ENCODE measurements at regions not wholly inside any gene's neighbourhood (a gene's known extent, or its start where the extent isn't known, plus 50 kb on each side); places are given as distances from the start of the nearest gene placed in this dataset.

DNA sequence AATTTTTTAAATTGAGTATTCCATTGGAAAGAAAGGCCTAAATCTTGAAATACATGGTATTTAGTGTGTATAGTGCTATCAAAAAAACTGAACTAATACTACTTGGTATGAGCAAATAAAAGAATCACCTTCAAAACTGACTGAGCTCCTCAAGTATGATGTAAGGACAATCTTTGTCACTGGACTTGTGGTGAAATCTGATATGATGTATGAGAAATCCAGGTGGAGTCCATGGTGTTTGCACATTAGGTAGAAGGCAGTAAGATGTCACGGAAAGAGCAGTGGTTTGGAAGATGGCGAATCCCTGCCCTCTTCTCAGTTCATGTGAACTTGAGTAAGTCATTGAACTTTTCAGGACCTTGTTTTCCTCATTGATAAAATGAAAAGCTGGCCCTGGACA, 62.1 kb upstream of the COL1A2 start:
- TF ChIP-seq, protein P1, sequence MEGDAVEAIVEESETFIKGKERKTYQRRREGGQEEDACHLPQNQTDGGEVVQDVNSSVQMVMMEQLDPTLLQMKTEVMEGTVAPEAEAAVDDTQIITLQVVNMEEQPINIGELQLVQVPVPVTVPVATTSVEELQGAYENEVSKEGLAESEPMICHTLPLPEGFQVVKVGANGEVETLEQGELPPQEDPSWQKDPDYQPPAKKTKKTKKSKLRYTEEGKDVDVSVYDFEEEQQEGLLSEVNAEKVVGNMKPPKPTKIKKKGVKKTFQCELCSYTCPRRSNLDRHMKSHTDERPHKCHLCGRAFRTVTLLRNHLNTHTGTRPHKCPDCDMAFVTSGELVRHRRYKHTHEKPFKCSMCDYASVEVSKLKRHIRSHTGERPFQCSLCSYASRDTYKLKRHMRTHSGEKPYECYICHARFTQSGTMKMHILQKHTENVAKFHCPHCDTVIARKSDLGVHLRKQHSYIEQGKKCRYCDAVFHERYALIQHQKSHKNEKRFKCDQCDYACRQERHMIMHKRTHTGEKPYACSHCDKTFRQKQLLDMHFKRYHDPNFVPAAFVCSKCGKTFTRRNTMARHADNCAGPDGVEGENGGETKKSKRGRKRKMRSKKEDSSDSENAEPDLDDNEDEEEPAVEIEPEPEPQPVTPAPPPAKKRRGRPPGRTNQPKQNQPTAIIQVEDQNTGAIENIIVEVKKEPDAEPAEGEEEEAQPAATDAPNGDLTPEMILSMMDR (IDR thresholded peaks at IDR 0.05; ENCODE audit: unreplicated experiment), result no peak
- Mint-ChIP-seq H3K27me3 (ENCODE audit: unreplicated experiment) (peaks cover 2% of the 10 kb centered on the region), H3K4me3 (ENCODE audit: unreplicated experiment) (no peak overlapping the region), H3K36me3 (ENCODE audit: low read depth, unreplicated experiment) (no peaks in the 10 kb centered on the region), H3K4me1 (ENCODE audit: unreplicated experiment) (no peaks in the 10 kb centered on the region), H3K9me3 (ENCODE audit: unreplicated experiment) (no peaks in the 10 kb centered on the region), H3K27ac (ENCODE audit: unreplicated experiment) (no peak overlapping the region)
- DNase-seq (ENCODE audit: low spot score), result no peak

DNA sequence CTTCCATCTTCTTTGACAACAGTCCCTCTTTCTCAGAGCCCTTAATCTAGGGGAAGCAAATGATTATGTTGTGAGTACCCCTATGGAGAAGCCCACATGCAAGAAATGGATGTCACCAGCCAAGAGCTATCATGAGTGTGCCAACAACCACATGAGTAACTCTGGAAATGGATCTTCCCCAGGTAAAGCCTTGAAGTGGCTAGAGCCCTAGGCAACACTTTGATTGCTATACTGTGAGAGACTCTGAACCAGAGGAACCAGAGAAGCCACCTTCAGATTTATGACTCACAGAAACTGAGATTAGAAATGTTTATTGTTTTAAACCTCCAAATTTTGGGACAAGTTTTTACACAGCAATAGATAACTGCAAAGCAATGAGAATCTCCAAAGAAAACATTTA, 60.9 kb upstream of the COL1A2 start:
- Mint-ChIP-seq H3K27me3 (ENCODE audit: unreplicated experiment) (peaks cover 2% of the 10 kb centered on the region), H3K36me3 (ENCODE audit: low read depth, unreplicated experiment) (no peaks in the 10 kb centered on the region), H3K4me3 (ENCODE audit: unreplicated experiment) (no peak overlapping the region), H3K9me3 (ENCODE audit: unreplicated experiment) (no peaks in the 10 kb centered on the region), H3K27ac (ENCODE audit: unreplicated experiment) (no peak overlapping the region), H3K4me1 (ENCODE audit: unreplicated experiment) (peaks cover 2% of the 10 kb centered on the region)
- DNase-seq (ENCODE audit: low spot score), result no peak
- TF ChIP-seq, protein P1 (IDR thresholded peaks at IDR 0.05; ENCODE audit: unreplicated experiment), result no peak

DNA sequence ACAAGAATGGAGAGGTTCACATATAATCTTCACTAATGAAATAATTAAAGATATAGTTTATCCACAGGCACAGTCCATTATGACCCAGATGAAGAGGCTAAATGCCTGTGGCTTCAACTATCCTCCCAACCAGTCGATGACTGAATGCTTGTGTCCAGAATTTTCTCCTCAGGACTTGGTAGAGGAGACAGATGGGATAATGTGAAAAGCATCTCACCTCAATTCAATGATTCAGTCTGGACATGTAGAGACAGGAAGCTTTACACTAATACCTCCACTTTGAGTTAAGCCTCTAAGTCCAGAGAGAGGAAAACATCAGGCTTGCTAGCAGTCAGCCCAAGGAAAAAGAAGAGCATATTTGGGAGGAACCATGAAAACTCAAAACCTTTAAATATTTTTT, 59.1 kb upstream of the COL1A2 start:
- Mint-ChIP-seq H3K9me3 (ENCODE audit: unreplicated experiment) (no peaks in the 10 kb centered on the region), H3K27me3 (ENCODE audit: unreplicated experiment) (peaks cover 2% of the 10 kb centered on the region), H3K4me1 (ENCODE audit: unreplicated experiment) (peaks cover 14% of the 10 kb centered on the region), H3K36me3 (ENCODE audit: low read depth, unreplicated experiment) (no peaks in the 10 kb centered on the region), H3K4me3 (ENCODE audit: unreplicated experiment) (no peak overlapping the region), H3K27ac (ENCODE audit: unreplicated experiment) (no peak overlapping the region)
- no peak for DNase-seq (ENCODE audit: low spot score)
- TF ChIP-seq, protein P1 (IDR thresholded peaks at IDR 0.05; ENCODE audit: unreplicated experiment), result no peak

DNA sequence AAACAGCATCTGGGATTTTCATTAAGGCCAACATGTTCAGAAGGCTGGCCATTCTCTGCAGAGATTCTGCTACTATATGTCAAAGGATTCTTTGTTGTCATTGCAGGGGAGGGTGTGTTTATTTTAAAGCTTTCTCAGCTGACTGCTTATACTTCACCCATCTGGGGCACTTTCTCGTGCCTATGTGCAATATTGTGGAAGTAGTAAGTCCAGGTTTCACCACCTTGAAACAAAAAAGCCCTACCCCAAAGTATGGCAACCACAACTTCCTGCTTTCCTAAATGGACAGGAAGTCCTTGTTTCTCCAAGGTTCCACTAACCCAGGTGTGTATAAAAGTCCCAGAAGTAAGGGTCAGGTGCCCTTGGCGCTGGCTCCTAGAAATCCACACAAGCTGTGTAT, 58.7 kb upstream of the COL1A2 start:
- H3K4me3 Mint-ChIP-seq (ENCODE audit: unreplicated experiment), result no peak overlapping the region
- H3K27ac Mint-ChIP-seq (ENCODE audit: unreplicated experiment), result no peak overlapping the region
- no peak for DNase-seq (ENCODE audit: low spot score)
- H3K36me3 Mint-ChIP-seq (ENCODE audit: low read depth, unreplicated experiment), result no peaks in the 10 kb centered on the region
- H3K4me1 Mint-ChIP-seq (ENCODE audit: unreplicated experiment), result peaks cover 18% of the 10 kb centered on the region
- TF ChIP-seq, protein P1 (IDR thresholded peaks at IDR 0.05; ENCODE audit: unreplicated experiment), result no peak
- no peaks in the 10 kb centered on the region for H3K9me3 Mint-ChIP-seq (ENCODE audit: unreplicated experiment)
- H3K27me3 Mint-ChIP-seq (ENCODE audit: unreplicated experiment), result peaks cover 2% of the 10 kb centered on the region

DNA sequence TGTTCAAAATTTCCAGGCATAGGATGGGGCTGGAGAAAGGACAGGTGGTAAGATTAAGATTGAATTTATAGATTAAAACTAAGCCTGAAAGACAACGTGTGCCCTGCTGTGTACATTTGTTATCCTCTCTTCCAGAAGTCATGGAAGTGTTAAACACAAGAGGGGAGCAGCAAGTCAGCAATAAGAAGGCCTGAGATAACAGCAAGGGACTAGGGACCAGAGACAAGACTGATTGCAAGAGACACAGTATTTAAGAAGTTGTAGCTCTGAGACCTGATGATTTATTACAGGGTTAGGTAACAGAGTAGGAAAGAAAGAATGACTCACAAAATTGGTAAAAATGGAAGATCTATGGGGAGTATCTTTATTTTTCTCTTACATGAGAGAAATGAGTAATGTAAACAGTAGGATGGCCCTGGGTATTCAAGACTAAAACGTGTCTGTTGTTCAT, 55.7 kb upstream of the COL1A2 start:
- H3K9me3 Mint-ChIP-seq (ENCODE audit: unreplicated experiment), result no peaks in the 10 kb centered on the region
- DNase-seq (ENCODE audit: low spot score), result no peak
- peaks cover 18% of the 10 kb centered on the region for H3K4me1 Mint-ChIP-seq (ENCODE audit: unreplicated experiment)
- TF ChIP-seq, protein P1 (IDR thresholded peaks at IDR 0.05; ENCODE audit: unreplicated experiment), result no peak
- no peak overlapping the region for H3K27ac Mint-ChIP-seq (ENCODE audit: unreplicated experiment)
- peaks cover 2% of the 10 kb centered on the region for H3K27me3 Mint-ChIP-seq (ENCODE audit: unreplicated experiment)
- no peaks in the 10 kb centered on the region for H3K36me3 Mint-ChIP-seq (ENCODE audit: low read depth, unreplicated experiment)
- H3K4me3 Mint-ChIP-seq (ENCODE audit: unreplicated experiment), result no peak overlapping the region

Measured in endothelial cell (in vitro differentiated cells).